Right lobe of liver (tissue), 4 donors: ENCODE measurements at regions not wholly inside any gene's neighbourhood (a gene's known extent, or its start where the extent isn't known, plus 50 kb on each side); places are given as distances from the start of the nearest gene placed in this dataset.

ENCODE experiments used
- CTCF ChIP-seq, 4 donors: fragments of 200-600 bp in 3 of 4; fragments of 450-650 bp in 1 of 4; IDR thresholded peaks; one replicate each; pipeline versions ENCODE4 v1.5.1 to v1.8.0; 2016 to 2022; ENCODE audit warnings: antibody characterized with exemption in 4 of 4, mild to moderate bottlenecking in 2 of 4
- POLR2A ChIP-seq: fragments of 450-650 bp; IDR thresholded peaks from one replicate; pipeline ENCODE4 v1.6.1; 2017; ENCODE audit warnings: antibody characterized with exemption, mild to moderate bottlenecking
- donor health status: DM: no; HTN: no; CAD: no.
- donor health status: DM: no; HTN: no; CAD: no.
- donor health status: DM: no; HTN: yes; CAD: no.

DNA sequence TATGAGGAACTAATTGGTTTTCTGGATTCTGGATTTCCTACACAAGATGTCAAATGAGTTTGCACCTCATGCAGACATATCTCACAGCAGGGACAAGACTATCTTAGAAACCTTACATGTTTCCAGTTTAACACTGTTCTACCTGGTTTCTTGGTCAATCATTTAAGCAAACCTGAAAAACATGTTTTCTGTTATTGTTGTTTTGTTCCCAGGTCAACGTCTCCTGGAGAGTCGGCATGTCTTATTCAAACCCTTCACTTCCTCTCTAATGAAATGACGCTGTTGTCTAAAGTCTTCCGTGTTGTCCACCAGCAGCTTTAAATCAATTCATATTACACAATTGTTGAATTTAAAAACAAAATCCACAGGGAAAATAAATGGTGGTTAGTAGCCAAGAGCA, 150.9 kb downstream of the CNTN3 start:
- no peak for TF ChIP-seq CTCF (IDR thresholded peaks at IDR 0.05)
- no peak for TF ChIP-seq POLR2A
